ENCODE measurements at regions not wholly inside any gene's neighbourhood (a gene's known extent, or its start where the extent isn't known, plus 50 kb on each side); places are given as distances from the start of the nearest gene placed in this dataset.

DNA sequence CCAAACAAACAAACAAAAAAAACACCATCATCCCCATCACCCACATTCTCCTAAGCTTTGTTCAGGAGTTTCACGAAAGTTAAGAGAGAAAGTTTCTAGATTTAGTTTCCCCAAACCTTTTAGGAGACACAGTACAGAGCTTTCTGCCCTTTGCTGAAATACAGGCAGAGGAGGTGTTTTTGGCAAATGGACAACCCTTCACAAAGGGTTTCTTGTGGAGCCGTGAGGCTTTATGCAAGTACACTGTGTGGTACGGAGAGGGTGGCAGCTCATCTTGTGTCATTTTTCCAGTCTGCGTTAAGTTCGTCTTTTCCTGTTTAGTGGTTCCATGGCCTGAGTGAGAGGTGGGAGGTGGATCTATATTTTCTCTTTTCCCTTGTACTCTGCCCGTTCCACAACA is 215.5 kb upstream of the PRKCQ start:
- no peak for TF ChIP-seq EZH2 (IDR thresholded peaks at IDR 0.05; ENCODE audit: borderline replicate concordance, low read length)
- TF ChIP-seq, protein P1, sequence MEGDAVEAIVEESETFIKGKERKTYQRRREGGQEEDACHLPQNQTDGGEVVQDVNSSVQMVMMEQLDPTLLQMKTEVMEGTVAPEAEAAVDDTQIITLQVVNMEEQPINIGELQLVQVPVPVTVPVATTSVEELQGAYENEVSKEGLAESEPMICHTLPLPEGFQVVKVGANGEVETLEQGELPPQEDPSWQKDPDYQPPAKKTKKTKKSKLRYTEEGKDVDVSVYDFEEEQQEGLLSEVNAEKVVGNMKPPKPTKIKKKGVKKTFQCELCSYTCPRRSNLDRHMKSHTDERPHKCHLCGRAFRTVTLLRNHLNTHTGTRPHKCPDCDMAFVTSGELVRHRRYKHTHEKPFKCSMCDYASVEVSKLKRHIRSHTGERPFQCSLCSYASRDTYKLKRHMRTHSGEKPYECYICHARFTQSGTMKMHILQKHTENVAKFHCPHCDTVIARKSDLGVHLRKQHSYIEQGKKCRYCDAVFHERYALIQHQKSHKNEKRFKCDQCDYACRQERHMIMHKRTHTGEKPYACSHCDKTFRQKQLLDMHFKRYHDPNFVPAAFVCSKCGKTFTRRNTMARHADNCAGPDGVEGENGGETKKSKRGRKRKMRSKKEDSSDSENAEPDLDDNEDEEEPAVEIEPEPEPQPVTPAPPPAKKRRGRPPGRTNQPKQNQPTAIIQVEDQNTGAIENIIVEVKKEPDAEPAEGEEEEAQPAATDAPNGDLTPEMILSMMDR (IDR thresholded peaks at IDR 0.05; ENCODE audit: low read length), result no peak
